IMR-90 (cell line): ENCODE measurements at regions not wholly inside any gene's neighbourhood (a gene's known extent, or its start where the extent isn't known, plus 50 kb on each side); places are given as distances from the start of the nearest gene placed in this dataset.

Experiments
- ATAC-seq: fragments of 200-7000 bp; cut with Tn5 transposase; 2 replicates; pipeline ENCODE4 v1.9.1; 2020; ENCODE audit warnings: low read depth, mild to moderate bottlenecking, moderate library complexity
- BruUV-seq: library from RNA; stranded (reverse); fragments of 400-500 nt; replicated peaks from 2 replicates; lab custom pipeline; 2021; lab: Mats Ljungman, UMichigan
- CTCF ChIA-PET: fragments of 300-600 bp; formaldehyde crosslinking; extraction: SDS; loops from one replicate; lab custom pipeline; 2021; ENCODE audit warnings: antibody characterized with exemption; lab: Yijun Ruan, JAX
- POLR2A ChIA-PET: fragments of 300-600 bp; sonication (Branson Sonifier 250); formaldehyde crosslinking; loops from one replicate; lab custom pipeline; 2022; ENCODE audit warnings: antibody characterized with exemption; ENCODE audit not compliant: unreplicated experiment; lab: Charles Lee
- DNase-seq: peaks from one replicate; pipeline ENCODE4 v3.0.0; 2013
- H2AFZ ChIP-seq: replicated peaks from 2 replicates; pipeline ENCODE3; 2013; ENCODE audit warnings: low read length, mild to moderate bottlenecking; ENCODE audit not compliant: poor library complexity
- H2AK5ac ChIP-seq: 2 replicates; pipeline ENCODE4 v1.6.1; 2013; ENCODE audit warnings: low read depth, low read length, inconsistent platforms
- H2AK9ac ChIP-seq: replicated peaks from 2 replicates; pipeline ENCODE3; 2013; ENCODE audit warnings: mild to moderate bottlenecking, low read depth, low read length, moderate library complexity; ENCODE audit not compliant: poor library complexity
- H2BK120ac ChIP-seq: 2 replicates; pipeline ENCODE4 v1.6.1; 2013; ENCODE audit warnings: low read depth, low read length, inconsistent platforms
- H2BK15ac ChIP-seq: 3 replicates; pipeline ENCODE4 v1.6.1; 2013; ENCODE audit warnings: low read depth, low read length, inconsistent platforms
- H2BK20ac ChIP-seq: 2 replicates; pipeline ENCODE4 v1.6.1; 2013; ENCODE audit warnings: low read depth, mild to moderate bottlenecking, inconsistent platforms, low read length, moderate library complexity
- H2BK5ac ChIP-seq: 2 replicates; pipeline ENCODE4 v1.6.1; 2013; ENCODE audit warnings: mild to moderate bottlenecking, low read depth, low read length, inconsistent platforms; ENCODE audit not compliant: poor library complexity, severe bottlenecking
- H3K14ac ChIP-seq: replicated peaks from 2 replicates; pipeline ENCODE4 v1.6.1; 2013; ENCODE audit warnings: low read depth, low read length, inconsistent platforms
- H3K18ac ChIP-seq: 2 replicates; pipeline ENCODE4 v1.6.1; 2013; ENCODE audit warnings: low read depth, low read length, control low read depth
- H3K23ac ChIP-seq: 2 replicates; pipeline ENCODE4 v1.6.1; 2013; ENCODE audit warnings: low read depth, low read length, inconsistent platforms
- H3K27ac ChIP-seq: 2 replicates; pipeline ENCODE4 v1.5.1; 2013; ENCODE audit warnings: mild to moderate bottlenecking, control low read depth, low read length; ENCODE audit not compliant: insufficient read depth
- H3K27me3 ChIP-seq: 2 replicates; pipeline ENCODE4 v1.6.1; 2013; ENCODE audit warnings: low read length; ENCODE audit not compliant: control insufficient read depth, insufficient read depth
- H3K36me3 ChIP-seq: 2 replicates; pipeline ENCODE4 v1.6.1; 2013; ENCODE audit warnings: low read length, mixed read lengths; ENCODE audit not compliant: control insufficient read depth, insufficient read depth
- H3K4ac ChIP-seq: 2 replicates; pipeline ENCODE4 v1.6.1; 2013; ENCODE audit warnings: low read depth, low read length, inconsistent platforms
- H3K4me1 ChIP-seq: 2 replicates; pipeline ENCODE4 v1.6.1; 2013; ENCODE audit warnings: low read length, mixed read lengths; ENCODE audit not compliant: control insufficient read depth, insufficient read depth
- H3K4me2 ChIP-seq: 2 replicates; pipeline ENCODE4 v1.6.1; 2013; ENCODE audit warnings: low read depth, mild to moderate bottlenecking, control low read depth, low read length, moderate library complexity
- H3K4me3 ChIP-seq: 2 replicates; pipeline ENCODE4 v1.5.1; 2013; ENCODE audit warnings: low read depth, mild to moderate bottlenecking, control low read depth, low read length, moderate library complexity; ENCODE audit not compliant: insufficient read depth
- H3K56ac ChIP-seq: 2 replicates; pipeline ENCODE4 v1.6.1; 2013; ENCODE audit warnings: low read length, inconsistent platforms; ENCODE audit not compliant: insufficient read depth; ENCODE audit errors: extremely low read depth
- H3K79me1 ChIP-seq, 2 experiments: 2 replicates each; pipeline ENCODE4 v1.6.1; 2013; ENCODE audit warnings: low read length in 2 of 2, inconsistent platforms in 1 of 2, low read depth in 1 of 2
- H3K9ac ChIP-seq: 2 replicates; pipeline ENCODE4 v1.6.1; 2013; ENCODE audit warnings: low read depth, low read length, control low read depth
- H3K9me1 ChIP-seq: 2 replicates; pipeline ENCODE4 v1.6.1; 2013; ENCODE audit warnings: low read length, inconsistent platforms; ENCODE audit not compliant: insufficient read depth
- H3K9me3 ChIP-seq: 2 replicates; pipeline ENCODE4 v1.6.1; 2013; ENCODE audit warnings: low read length; ENCODE audit not compliant: control insufficient read depth, insufficient read depth
- H4K20me1 ChIP-seq: 2 replicates; pipeline ENCODE4 v1.6.1; 2013; ENCODE audit warnings: low read length, inconsistent platforms; ENCODE audit not compliant: insufficient read depth
- H4K5ac ChIP-seq: 2 replicates; pipeline ENCODE4 v1.6.1; 2013; ENCODE audit warnings: mild to moderate bottlenecking, low read depth, low read length, control low read depth
- H4K8ac ChIP-seq, 2 experiments: 2 replicates each; pipeline ENCODE4 v1.6.1; 2013; ENCODE audit warnings: low read depth in 2 of 2, low read length in 2 of 2, control low read depth in 1 of 2, inconsistent platforms in 1 of 2
- H4K91ac ChIP-seq: 2 replicates; pipeline ENCODE4 v1.6.1; 2013; ENCODE audit warnings: low read depth, low read length, inconsistent platforms; ENCODE audit not compliant: insufficient read depth
- BHLHE40 ChIP-seq: fragments of 150-350 bp; IDR thresholded peaks from 2 replicates; pipeline ENCODE4 v1.6.1; 2016; ENCODE audit warnings: mild to moderate bottlenecking, low read depth, low read length
- CHD1 ChIP-seq: IDR thresholded peaks from 2 replicates; pipeline ENCODE4 v1.6.1; 2012; ENCODE audit warnings: low read depth, low read length, improper control_type of control experiment
- CTCF ChIP-seq: conservative IDR thresholded peaks from 2 replicates; pipeline ENCODE4 v1.5.1; 2012; ENCODE audit warnings: mild to moderate bottlenecking, low read depth, low read length, improper control_type of control experiment
- ELK1 ChIP-seq: fragments of 150-350 bp; IDR thresholded peaks from 2 replicates; pipeline ENCODE4 v1.6.1; 2016; ENCODE audit warnings: low read depth, mild to moderate bottlenecking, low read length, moderate library complexity, borderline replicate concordance
- FOS ChIP-seq: fragments of 150-350 bp; IDR thresholded peaks from 2 replicates; pipeline ENCODE4 v1.6.1; 2016; ENCODE audit warnings: low read depth, low read length
- MAFK ChIP-seq: IDR thresholded peaks from 2 replicates; pipeline ENCODE4 v1.6.1; 2012; ENCODE audit warnings: low read depth, low read length, improper control_type of control experiment
- MXI1 ChIP-seq: IDR thresholded peaks from 2 replicates; pipeline ENCODE4 v1.6.1; 2012; ENCODE audit warnings: low read depth, mild to moderate bottlenecking, low read length, moderate library complexity, borderline replicate concordance
- NFE2L2 ChIP-seq: fragments of 150-350 bp; IDR thresholded peaks from 2 replicates; pipeline ENCODE4 v1.6.1; 2016; ENCODE audit warnings: low read depth, mild to moderate bottlenecking, low read length
- POLR2A ChIP-seq: IDR thresholded peaks from 2 replicates; pipeline ENCODE4 v1.6.1; 2012; ENCODE audit warnings: mild to moderate bottlenecking, low read depth, low read length
- RAD21 ChIP-seq: IDR thresholded peaks from 2 replicates; pipeline ENCODE4 v1.6.1; 2012; ENCODE audit warnings: low read length, improper control_type of control experiment
- RCOR1 ChIP-seq: IDR thresholded peaks from 2 replicates; pipeline ENCODE4 v1.6.1; 2012; ENCODE audit warnings: mild to moderate bottlenecking, low read length, improper control_type of control experiment; ENCODE audit not compliant: insufficient replicate concordance
- RFX5 ChIP-seq: IDR thresholded peaks from 2 replicates; pipeline ENCODE4 v1.8.0; 2012; ENCODE audit warnings: low read depth, mild to moderate bottlenecking, low read length, moderate library complexity
- SMC3 ChIP-seq: fragments of 150-350 bp; IDR thresholded peaks from 2 replicates; pipeline ENCODE4 v1.6.1; 2016; ENCODE audit warnings: low read depth, mild to moderate bottlenecking, antibody characterized with exemption, low read length, moderate library complexity
- USF2 ChIP-seq: fragments of 150-350 bp; IDR thresholded peaks from 2 replicates; pipeline ENCODE4 v1.6.1; 2017; ENCODE audit warnings: mild to moderate bottlenecking, antibody characterized with exemption, low read length, low read depth
- WGBS, 2 experiments: methylation state at CpG; one replicate each; pipeline versions ENCODE4 v1.1.5 to v1.1.7; 2013; ENCODE audit warnings: missing lambda C conversion rate in 2 of 2; ENCODE audit not compliant: insufficient read length in 1 of 2; ENCODE audit errors: extremely low coverage in 2 of 2; 5-methylcytosine and 5-hydroxymethylcytosine counted together
- dilution Hi-C: fragments of 300-500 bp; cut with HindIII; formaldehyde crosslinking; loops from one replicate; pipeline ENCODE4 v1.14.3; 2018; ENCODE audit warnings: low sequenced_read_pairs; ENCODE audit not compliant: unreplicated experiment
- in situ Hi-C: fragments of 300-500 bp; cut with MboI; formaldehyde crosslinking; loops from 3 replicates; pipeline ENCODE4 v1.14.3; 2019; ENCODE audit warnings: low sequenced_read_pairs, inconsistent platforms, mixed read lengths
- intact Hi-C: fragments of 100-400 bp; cut with micrococcal nuclease; formaldehyde crosslinking; loops from 2 replicates; pipeline ENCODE4 v1.10.0; 2022

GRCh38 chr10:43708262-43708661 lies 59.6 kb upstream of the ZNF32 start:
- ChIA-PET POLR2A (no interaction called here), CTCF (no interaction called here)
- Histone ChIP-seq H3K27me3 (peaks cover 5% of the 10 kb centered on the region), H3K4ac (no peak overlapping the region), H3K23ac (no peak overlapping the region), H3K18ac (no peak overlapping the region), H2AK9ac (no peak overlapping the region), H3K14ac (no peak overlapping the region), H4K91ac (no peak overlapping the region), H2AK5ac (no peak overlapping the region), H3K4me1 (peaks cover 4% of the 10 kb centered on the region; the same call in 1 of the 2 replicates), H2BK15ac (no peak overlapping the region), H3K79me1 (no peaks in the 10 kb centered on the region), H2BK20ac (no peak overlapping the region), H3K4me3 (no peak overlapping the region), H4K20me1 (no peaks in the 10 kb centered on the region), H3K36me3 (no peaks in the 10 kb centered on the region), H3K56ac (no peak overlapping the region), H3K9me1 (0 out of 2 replicates have a peak, but pooled peaks cover 3% of the 10 kb centered on the region), H3K9me3 (no peaks in the 10 kb centered on the region), H4K8ac (no peak overlapping the region), H2AFZ (no peak overlapping the region), H3K9ac (no peak overlapping the region), H2BK120ac (no peak overlapping the region), H4K5ac (no peak overlapping the region), H3K4me2 (no peak overlapping the region), H2BK5ac (no peak overlapping the region), H3K27ac (no peak overlapping the region)
- intact Hi-C loops: no loop called here
- in situ Hi-C loops: no loop called here
- DNase-seq: no peak
- BruUV-seq: no TSS peak
- dilution Hi-C loops: no loop called here
- no peak for TF ChIP-seq FOS
- no peak for TF ChIP-seq USF2
- no peak for TF ChIP-seq CHD1
- no peak for TF ChIP-seq SMC3
- no peak for TF ChIP-seq NFE2L2
- TF ChIP-seq POLR2A: no peak
- TF ChIP-seq CTCF: no peak
- TF ChIP-seq ELK1: no peak
- no peak for TF ChIP-seq MAFK
- no peak for TF ChIP-seq RFX5
- TF ChIP-seq BHLHE40: no peak
- no peak for TF ChIP-seq RAD21
- no peak for TF ChIP-seq RCOR1
- TF ChIP-seq MXI1: no peak
- ATAC-seq: peak; percentile 32; the same call in 1 of the 2 replicates
- no CpG with 5 or more reads among the region's 3 CpGs for WGBS, 2 experiments
